ENCODE measurements at regions not wholly inside any gene's neighbourhood (a gene's known extent, or its start where the extent isn't known, plus 50 kb on each side); places are given as distances from the start of the nearest gene placed in this dataset.
"Not testable (repeated sequence)": the region's sequence is repeated elsewhere in the genome, so short reads cannot be mapped to it uniquely, and the experiment has no call there.

- no peak overlapping the region for H3K27ac ChIP-seq
- TF ChIP-seq ZFX (IDR thresholded peaks at IDR 0.05), result no peak
Observed at GRCh38 chr4:181108237-181108636, 1135.0 kb upstream of the TENM3 start.

- TF ChIP-seq ZFX (IDR thresholded peaks at IDR 0.05) (no peak), CTCF (conservative IDR thresholded peaks at IDR 0.05) (no peak)
- H3K27ac ChIP-seq, result no peak overlapping the region
Observed at GRCh38 chr4:181119186-181119585, 1124.0 kb upstream of the TENM3 start.

GRCh38 chr4:181121733-181122132 lies 1121.5 kb upstream of the TENM3 start:
- H3K27ac ChIP-seq, result no peak overlapping the region
- TF ChIP-seq ZFX (IDR thresholded peaks at IDR 0.05) (no peak), CTCF (conservative IDR thresholded peaks at IDR 0.05) (no peak)

- no peak overlapping the region for H3K27ac ChIP-seq
- TF ChIP-seq CTCF (conservative IDR thresholded peaks at IDR 0.05) (no peak), ZFX (IDR thresholded peaks at IDR 0.05) (no peak)
Observed at GRCh38 chr4:181127171-181127570, 1116.0 kb upstream of the TENM3 start.

GRCh38 chr4:181130317-181130716 lies 1112.9 kb upstream of the TENM3 start:
- not testable (repeated sequence) for H3K27ac ChIP-seq

GRCh38 chr4:181137351-181137750 lies 1105.9 kb upstream of the TENM3 start:
- TF ChIP-seq ZFX (IDR thresholded peaks at IDR 0.05) (no peak), CTCF (conservative IDR thresholded peaks at IDR 0.05) (no peak)
- no peak overlapping the region for H3K27ac ChIP-seq

GRCh38 chr4:181138116-181138515 lies 1105.1 kb upstream of the TENM3 start:
- no peak overlapping the region for H3K27ac ChIP-seq
- TF ChIP-seq ZFX (IDR thresholded peaks at IDR 0.05) (no peak), CTCF (conservative IDR thresholded peaks at IDR 0.05) (no peak)

- TF ChIP-seq CTCF (conservative IDR thresholded peaks at IDR 0.05), result no peak
- TF ChIP-seq ZFX (IDR thresholded peaks at IDR 0.05), result no peak
- no peak overlapping the region for H3K27ac ChIP-seq
Observed at GRCh38 chr4:181140037-181140603, 1103.1 kb upstream of the TENM3 start.

Data from C4-2B (cell line).